NCI-H1436 (cell line): ENCODE measurements at regions not wholly inside any gene's neighbourhood (a gene's known extent, or its start where the extent isn't known, plus 50 kb on each side); places are given as distances from the start of the nearest gene placed in this dataset.
"Not testable (repeated sequence)": the region's sequence is repeated elsewhere in the genome, so short reads cannot be mapped to it uniquely, and the experiment has no call there.

Experiments
- DNase-seq: peaks from one replicate; lab custom pipeline; 2025; lab: John Stamatoyannopoulos, UW

DNA sequence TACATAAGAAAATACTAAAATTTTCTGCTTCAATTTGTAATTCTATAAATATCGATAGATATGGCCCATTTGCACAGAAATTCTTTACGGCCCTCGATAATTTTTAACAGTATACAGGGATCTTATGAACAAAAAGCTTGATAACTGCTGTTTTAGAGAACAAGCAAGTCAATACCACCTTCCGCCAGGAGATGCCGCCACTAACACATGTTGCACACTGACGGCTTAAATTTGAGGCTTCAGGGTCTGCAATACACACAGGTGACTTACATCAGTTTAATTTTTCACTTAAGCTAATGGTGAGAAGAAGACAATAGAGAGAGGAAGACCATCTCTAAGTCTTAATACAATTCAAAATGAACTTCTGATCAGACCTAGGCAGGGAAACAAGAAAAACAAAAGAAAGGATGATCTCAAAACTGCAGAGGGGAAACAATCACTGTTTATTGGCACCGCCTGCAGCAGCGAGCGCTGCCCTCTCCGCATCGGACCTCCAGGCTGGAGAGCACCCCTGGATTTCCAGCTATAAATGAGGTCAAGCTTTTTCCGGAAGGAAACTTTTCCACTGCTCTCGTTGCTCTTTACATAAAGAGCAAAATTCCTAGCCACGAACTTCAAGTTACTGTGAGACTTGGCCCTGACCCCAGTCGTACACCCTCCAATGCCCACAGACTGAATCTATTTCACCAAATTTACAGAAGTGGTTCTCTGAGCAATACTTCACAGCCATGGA is 53.9 kb downstream of the OTOR start:
- DNase-seq, result peak; percentile 45

DNA sequence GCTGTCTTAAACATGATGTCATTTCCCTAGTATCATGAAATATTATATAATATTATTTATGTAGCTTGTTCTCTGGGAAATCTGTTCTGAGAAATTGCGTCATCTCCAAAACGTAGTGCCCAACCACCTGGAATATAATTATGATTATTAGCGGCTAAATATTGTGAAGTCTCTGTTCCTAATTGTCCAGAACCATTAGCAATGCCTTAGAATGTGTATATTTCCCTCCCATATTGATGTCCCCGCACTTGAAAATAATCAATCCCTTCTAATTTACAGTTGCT is 54.4 kb downstream of the OTOR start:
- no peak for DNase-seq

DNA sequence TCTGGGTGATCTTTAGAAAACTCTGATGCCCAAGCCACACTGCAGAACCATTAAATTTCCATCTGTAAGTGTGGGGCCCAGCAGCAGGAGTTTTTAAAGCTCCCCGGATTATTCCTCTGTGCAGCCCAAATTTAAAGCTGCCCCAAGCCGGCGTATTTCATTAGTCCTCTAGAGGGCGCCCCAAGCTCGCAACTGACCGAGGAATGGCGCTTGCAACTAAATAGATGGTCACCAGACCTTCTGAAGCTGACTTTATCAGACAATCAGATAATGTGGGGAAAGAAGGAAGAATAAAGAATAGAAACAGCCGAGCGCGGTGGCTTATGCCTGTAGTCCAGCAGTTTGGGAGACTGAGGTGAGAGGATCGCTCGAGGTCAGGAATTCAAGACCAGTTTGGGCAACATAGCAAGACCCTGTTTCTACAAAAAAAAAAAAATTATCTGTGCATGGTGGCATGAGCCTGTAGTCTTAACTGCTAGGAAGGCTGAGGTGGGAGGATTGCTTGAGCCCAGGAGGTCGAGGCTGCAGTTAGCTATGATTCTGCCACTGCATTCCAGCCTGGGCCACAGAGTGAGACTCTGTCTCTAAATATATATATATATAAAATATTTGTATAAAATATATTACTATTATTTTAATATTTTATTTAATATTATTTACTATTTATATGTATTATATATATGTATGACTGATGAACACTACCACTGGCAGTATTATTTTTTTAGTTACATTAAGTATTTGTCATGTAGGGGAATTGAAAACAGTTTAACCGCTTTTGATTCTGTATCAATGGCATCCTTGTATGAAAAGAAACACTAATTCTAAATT is 56.0 kb downstream of the OTOR start:
- DNase-seq, result peak; percentile 51

DNA sequence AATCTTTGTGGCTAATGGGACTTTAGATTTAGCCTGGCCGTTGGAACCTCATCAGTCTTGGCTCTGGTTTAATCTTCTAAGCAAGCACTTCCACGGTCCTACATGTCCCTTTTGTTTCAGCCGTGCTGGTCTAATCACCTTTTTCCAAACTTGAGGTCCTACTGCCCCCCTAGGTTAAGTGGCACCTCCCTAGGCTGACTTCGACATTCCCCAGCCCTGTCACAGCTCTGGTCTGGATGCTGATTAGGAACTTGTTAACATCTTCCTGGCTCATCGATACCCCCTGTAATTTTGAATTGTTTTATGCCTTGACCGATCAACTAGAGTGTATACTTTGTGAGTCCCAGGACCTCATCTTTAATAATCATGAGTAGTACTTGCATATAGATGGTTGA is 56.6 kb downstream of the OTOR start:
- DNase-seq, result no peak

DNA sequence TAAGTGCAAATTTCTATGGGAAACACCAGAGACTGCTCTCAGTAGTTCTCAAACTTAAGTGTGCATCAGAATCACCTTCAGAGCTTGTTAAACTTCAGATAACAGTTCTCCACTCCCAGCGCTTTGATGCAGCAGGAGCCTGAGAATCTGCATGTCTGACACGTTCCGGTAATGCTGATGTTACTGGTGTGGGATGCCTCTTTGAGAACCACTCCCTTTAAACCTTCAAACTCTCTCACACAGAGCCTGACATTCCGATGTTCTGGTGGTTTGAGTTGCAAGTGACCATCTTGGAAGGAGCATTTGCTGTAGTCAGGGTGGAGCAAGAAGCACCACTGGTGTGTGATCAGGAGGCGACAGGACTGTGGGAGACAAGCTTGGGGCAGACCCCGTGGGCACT is 57.9 kb downstream of the OTOR start:
- no peak for DNase-seq

DNA sequence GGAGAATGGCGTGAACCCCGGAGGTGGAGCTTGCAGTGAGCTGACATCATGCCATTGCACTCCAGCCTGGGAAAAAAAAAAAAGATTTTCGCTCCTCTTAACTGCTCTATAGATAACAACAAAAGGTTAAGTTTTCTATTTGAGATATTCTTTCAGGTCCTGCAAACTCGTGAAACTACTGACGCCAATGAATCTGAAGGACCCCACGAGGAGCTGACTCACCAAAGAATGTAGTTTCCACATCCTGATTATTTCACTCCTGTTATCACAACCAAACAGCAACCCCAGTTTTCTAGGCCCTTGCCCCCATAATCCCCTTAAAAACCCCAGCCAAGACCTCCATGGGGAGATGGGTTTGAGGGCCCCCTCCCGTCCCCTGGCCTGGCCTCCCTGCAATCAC is 58.7 kb downstream of the OTOR start:
- no peak for DNase-seq

DNA sequence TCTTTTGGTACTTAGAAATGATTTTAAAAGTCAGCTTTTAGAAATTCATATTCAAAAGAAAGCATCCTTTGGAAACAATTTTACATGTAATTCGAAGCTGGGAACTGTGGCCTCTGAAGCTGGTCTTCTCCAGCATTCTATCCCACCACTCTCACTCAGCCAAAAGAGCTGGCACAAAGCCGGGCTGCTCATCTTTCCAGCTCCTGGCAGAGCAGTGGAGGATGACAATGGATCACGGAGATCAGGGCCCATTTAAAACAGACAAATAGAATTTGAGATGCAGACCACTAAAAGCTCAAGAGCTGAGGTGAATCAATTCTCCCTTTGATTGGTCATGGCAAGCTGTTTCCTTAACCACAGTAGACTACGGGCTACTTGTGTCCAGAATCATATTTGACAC is 60.6 kb downstream of the OTOR start:
- DNase-seq, result no peak

DNA sequence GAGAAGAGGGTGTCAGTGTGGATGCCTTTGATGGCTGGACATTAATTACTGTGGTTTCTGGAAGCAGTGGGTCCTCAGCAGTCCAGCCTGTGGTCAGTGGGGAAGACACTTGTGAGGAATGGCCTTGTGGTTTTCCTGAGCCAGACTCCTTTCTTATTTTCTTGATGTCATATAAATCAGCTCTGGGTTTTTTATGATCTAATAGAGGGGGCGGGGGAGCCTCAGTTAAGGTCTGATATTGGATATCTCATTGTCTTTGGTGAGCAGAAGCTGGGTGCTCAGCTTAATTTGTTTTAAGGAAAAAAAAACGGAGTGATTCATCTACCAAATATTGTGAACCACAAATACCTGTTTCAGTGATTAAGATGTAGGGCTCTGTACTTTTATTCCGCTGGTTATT is 62.1 kb downstream of the OTOR start:
- no peak for DNase-seq

DNA sequence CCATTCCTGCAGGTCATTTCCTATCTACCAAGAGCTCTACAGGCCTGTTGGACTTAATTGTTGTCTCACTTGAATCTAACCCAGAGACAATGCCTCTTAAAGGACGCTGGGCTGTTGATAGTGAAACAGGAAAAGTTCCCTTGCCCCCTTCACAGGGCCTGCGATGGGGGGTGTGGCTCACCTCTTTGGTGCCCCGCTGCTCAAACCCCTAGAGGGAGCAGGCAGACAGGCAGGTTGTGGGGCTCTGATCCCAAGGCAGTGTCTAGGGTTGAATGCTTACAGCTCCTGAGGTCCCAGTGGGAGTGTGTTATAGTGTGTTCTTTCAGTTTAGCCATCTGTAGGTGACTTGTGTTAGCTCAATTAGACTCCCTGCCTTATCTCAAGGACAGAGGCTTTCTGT is 68.0 kb downstream of the OTOR start:
- DNase-seq, result no peak

DNA sequence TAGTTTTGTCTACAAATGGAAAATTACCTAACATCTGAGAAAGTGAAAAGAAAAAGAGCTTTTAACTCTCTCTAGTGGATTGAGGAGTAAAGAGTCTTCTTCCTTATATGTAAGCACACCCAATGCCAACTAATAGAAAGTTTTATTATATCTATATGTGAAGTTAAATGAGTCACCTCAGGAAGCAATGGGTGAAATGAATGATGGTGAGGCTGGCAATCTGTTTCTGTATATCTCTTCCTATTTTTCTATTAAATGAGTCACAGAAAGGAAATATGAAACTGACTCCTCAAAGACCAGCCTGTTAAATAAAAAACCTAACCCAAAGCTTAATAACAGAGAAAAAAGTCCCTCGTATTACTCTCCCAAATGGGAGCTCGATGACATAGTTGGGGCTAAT is 71.3 kb downstream of the OTOR start:
- no peak for DNase-seq

DNA sequence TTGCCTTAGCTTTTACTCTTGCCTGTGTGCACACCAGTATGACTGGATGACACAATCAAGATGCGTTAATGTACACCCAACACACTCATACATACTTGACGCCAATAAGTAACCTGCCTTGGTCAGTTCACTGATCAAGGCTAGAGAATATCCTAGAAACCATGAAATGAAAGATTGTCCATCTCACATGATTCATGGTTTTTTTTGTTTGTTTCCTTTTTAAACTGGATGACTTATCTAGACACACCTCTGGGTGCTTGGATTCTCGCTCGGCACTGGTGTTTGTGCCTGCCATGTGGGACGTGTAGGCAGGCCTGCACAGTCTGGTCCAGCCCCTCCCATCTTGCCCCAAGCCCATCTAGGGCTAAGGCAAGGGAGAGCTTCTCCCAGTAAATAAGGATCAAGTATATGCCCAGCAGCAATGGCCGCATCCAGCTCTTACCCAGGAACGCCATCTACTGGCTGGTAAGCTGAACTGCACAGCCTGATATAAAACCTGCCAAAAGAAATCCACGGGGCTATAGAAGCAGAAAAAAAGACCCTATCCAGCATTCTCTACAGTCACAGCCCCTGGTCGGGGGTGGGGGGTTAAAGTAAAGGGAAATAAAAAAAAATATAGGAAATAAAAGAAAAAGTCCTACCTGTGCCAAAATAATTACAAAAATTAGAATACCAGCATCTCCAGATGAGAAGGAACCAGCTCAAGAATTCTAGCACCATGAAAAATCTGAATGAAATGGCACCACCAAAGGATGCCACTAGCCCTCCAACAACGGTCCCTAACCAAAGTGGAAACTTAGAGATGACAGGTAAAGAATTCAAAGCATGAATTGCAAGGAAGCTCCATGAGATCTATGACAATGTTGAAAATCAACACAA is 73.3 kb downstream of the OTOR start:
- DNase-seq, result no peak

DNA sequence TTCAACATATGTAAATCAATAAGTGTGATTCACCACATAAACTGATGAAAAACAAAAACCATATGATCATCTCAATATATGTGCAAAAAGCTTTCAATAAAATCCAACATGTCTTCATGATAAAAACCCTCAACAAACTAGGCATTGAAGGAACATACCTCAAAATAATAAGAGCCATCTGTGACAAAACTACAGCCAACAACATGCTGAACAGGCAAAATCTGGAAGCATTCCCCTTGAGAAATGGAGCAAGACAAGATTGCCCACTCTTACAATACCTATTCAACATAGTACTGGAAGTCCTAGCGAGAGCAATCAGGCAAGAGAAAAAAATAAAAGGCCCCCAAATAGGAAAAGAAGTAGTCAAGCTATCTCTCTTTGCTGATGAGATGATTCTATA is 76.5 kb downstream of the OTOR start:
- DNase-seq, result no peak

DNA sequence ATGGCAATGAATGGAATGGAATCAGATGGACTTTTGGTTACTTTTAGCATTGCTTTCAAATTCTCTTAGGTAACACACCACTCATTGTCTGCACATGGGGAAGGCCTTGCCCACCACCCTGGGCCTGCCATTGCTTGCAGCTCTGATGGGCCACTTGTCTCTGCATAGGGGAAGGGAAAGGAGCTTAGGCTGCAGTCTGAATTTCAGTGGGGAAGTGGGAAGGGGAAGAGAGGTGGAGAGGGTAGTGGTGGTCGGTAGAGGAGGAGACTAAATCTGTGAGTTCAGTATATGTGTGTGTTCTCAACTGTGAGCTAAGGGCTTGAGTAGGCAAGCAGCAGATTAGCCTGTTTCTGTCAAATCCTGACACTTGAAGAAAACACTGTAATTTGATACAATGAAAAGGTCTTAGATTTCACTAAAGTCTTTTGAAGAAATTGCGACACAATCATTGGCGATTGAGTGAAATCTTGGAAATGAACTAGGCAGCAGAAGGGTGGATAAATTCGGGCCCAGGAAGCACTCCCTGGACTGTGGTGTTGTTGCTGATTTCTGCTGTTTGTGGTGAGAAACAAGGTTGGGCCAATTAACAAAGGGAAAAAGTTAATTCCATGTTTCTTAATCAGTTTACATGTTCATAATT is 80.6 kb downstream of the OTOR start:
- no peak for DNase-seq

DNA sequence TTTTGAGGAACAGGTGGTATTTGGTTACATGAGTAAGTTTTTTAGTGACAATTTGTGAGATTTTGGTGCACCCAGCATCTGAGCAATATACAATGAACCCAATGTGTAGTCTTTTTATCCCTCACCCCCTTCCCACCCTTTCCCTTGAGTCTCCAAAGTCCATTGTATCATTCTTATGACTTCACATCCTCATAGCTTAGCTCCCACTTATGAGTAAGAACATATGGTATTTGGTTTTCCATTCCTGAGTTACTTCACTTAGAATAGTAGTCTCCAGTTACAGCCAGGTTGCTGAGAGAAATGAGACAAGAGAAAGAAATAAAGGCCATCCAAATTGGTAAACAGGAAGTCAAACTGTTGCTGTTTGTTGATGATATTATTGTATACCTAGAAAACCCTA is 87.5 kb downstream of the OTOR start:
- DNase-seq, result not testable (repeated sequence)

DNA sequence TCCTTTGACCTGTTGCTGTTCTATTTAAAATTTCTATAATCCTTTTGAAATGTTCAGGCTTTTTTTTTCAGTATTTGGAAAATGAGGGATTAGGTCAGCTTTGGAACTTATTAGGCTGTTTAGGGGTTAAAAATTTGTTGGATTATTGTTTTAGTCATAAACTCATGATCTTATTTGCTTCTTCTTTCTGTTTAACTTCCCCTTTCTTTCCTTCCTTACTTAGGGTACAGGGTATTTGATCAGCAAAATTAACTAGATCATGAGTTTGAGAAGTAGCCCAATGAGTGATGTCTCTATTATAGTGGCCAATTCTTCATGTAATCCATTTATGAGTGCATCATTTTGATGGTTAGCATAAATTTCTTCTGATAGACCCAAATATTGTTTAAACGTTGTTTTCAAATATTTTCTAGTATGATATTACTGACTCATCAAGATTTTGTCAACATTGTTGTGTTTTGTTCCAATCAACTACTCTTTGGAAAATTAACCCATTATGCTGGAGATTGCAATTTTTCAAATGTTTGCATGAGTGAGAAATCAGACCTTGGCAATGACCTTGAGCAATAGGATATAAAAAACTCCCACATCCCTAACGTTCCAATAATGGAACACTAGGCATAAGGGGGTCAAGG is 94.4 kb downstream of the OTOR start:
- no peak for DNase-seq

DNA sequence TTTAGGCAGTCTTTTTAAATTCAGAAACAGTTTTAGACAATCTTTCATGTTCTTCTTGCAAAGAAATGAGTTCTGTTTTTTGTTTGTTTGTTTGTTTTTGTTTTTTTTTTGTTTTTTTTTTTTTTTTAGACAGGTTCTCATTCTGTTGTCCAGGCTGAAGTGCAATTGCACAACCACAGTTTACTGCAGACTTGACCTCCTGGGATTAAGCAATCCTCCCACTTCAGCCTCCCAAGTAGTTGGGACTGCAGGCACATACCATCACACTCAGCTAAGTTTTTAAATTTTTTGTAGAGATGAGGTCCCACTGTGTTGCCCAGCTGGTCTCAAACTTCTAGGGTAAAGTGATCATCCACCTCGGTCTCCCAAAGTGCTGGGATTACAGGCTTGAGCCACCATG is 96.2 kb downstream of the OTOR start:
- DNase-seq, result no peak

DNA sequence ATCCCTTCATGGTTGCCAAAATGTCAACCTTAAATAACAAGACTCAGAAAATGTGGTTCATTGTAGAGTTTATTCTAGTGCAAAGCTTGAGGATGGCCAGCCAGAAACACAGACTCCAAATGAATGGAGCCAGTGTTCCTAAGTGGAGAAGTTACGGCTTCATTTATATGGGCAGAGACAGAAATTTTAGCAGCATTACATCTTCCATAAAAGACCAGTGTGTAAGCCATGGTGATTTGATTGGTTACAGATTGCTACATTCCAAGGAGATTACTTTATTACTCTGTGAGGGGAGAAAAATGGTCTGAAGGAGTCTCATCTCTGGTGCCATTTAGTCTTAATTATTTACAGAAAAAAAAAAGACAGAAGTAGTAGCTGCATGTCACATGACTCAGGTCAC is 97.8 kb downstream of the OTOR start:
- DNase-seq, result no peak

DNA sequence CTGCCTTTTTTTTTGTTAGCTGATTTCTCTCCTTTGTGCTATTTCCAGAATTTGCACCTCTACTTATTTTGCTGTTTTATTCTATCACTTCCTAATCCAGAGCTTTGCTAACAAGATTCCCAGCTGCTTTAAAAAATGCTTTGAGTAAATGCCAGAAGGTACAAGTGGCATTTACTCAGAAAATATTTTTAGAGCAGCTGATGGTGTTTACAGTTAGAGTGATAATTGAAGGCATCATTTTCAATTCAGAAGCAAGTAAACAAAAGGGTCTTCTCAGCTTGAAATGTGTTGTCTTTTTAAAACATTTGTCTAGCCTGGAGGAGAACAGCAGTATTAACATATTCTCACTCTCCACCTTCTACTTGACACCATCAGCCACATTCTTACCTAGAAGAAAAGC is 99.9 kb downstream of the OTOR start:
- no peak for DNase-seq

DNA sequence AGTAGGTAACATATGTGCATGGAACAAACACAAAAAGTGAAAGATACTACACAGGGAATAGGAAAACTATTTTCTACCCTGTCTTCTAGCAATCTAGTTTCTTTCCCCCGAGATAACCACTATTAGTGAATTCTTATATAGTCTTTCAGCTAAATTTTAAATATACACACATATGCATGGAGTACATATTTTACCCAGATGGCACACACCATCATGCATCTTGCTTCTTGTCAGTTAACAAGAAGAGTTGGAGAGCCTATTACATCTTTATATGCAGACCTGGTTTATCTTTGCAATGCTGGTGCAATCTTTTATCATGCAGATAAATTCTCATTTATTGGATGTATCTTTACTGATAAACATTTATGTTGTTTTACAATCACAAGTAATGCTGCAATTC is 100.4 kb downstream of the OTOR start:
- no peak for DNase-seq

DNA sequence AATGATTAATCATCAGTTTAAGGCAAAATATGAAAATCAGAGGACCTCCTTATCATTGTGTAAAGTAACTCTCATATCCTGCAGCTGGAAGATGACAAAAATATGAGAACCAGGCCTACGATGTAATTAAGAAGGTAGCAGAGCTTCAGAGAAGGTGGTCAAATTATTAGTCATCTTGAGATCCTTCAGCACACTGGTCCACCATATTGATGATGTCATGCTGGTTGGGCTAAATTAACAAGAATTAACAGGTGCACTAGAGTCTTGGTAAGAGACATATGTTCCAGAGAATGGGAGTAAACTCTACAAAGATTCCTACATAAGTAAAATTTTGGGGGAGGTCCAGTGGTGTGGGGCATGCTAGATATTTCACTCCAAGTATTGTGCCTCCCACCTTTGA is 112.8 kb downstream of the OTOR start:
- DNase-seq, result no peak

DNA sequence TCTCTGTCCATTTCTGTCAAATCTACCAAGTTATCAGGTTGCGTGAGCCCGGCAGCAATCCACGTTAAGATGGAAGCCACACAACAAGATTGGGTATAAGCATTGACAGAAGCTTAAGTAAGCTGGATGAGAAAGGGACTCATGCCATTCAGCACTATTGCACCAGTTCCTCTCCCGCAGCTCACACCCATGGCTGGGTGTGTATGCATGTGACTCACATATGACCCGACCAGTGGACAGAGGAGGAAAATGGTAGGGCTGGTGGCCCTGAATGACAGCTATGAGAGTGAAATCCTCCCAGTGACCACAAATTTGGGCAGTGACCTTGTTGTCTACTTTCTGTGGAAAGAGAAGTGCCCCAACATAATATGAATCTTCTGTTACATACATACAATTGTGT is 113.5 kb downstream of the OTOR start:
- no peak for DNase-seq

DNA sequence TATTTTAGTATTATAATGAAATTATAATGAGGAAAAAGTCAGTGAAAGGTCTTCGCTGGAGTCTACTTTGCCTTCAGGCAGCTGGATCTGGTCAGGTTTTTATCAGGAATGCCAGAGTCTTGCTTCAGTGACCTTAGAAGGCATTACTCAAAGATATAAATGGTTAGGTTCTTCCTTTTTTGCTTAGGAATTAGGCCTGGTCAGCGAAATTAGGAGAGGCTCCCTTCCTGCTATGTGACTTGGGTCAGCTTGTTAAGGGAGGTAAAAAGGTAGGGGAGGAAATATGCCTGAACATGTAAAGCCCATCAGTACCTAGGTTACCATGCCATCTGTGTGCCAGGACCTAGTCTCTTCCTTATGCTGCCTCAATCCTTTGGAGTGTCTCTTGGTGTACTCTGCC is 115.1 kb downstream of the OTOR start:
- DNase-seq, result no peak
